K562 (cell line): ENCODE measurements at regions not wholly inside any gene's neighbourhood (a gene's known extent, or its start where the extent isn't known, plus 50 kb on each side); places are given as distances from the start of the nearest gene placed in this dataset.

Experiments
- ATAC-seq: fragments of 200-7000 bp; cut with Tn5 transposase; 3 replicates; pipeline ENCODE4 v1.9.1; 2020; ENCODE audit warnings: moderate library complexity
- BruUV-seq: library from RNA; stranded (reverse); fragments of 400-500 nt; replicated peaks from 2 replicates; lab custom pipeline; 2021; lab: Mats Ljungman, UMichigan
- CTCF ChIA-PET: fragments of 300-600 bp; formaldehyde crosslinking; extraction: SDS; loops from one replicate; lab custom pipeline; 2021; ENCODE audit warnings: low intra/inter-chr PET ratio; lab: Yijun Ruan, JAX
- POLR2A ChIA-PET: fragments of 300-600, 350-650 bp; sonication (Branson Sonifier 250); formaldehyde crosslinking; extraction: SDS; loops from one replicate; lab custom pipeline; 2021; ENCODE audit warnings: antibody characterized with exemption, inconsistent platforms; lab: Yijun Ruan, JAX
- DNase-seq, 4 experiments: peaks; one replicate each; pipeline versions ENCODE4 v3.0.0 to v3.0.0-alpha.2; 2011 to 2018; ENCODE audit warnings: low spot score in 3 of 4, mixed read lengths in 3 of 4; ENCODE audit errors: extremely low read depth in 1 of 4
- FAIRE-seq: peaks from 2 replicates; lab custom pipeline; 2011; peaks lifted over from hg19 to GRCh38; lab: Jason Lieb, UNC
- H2AFZ ChIP-seq: 2 replicates; pipeline ENCODE4 v1.6.0; 2011; ENCODE audit warnings: low read depth, low read length, control low read depth, inconsistent platforms
- H3K27ac ChIP-seq: fragments of 200-600 bp; 3 replicates; pipeline ENCODE4 v1.8.0; 2011; ENCODE audit warnings: low read depth, mild to moderate bottlenecking, control low read depth, inconsistent platforms, low read length, moderate library complexity, mixed read lengths; ENCODE audit errors: extremely low read depth
- H3K27me3 ChIP-seq, 2 experiments: fragments of 300-600 bp in 1 of 2; 2 replicates in 1 of 2; 3 replicates in 1 of 2; pipeline versions ENCODE4 v1.6.0 to v1.8.0; 2011; ENCODE audit warnings: inconsistent platforms in 2 of 2, low read length in 2 of 2, mild to moderate bottlenecking in 1 of 2, mixed read lengths in 1 of 2, moderate library complexity in 1 of 2; ENCODE audit not compliant: control insufficient read depth in 2 of 2, insufficient read depth in 2 of 2
- H3K36me3 ChIP-seq: fragments of 300-600 bp; 3 replicates; pipeline ENCODE4 v1.8.0; 2011; ENCODE audit warnings: mild to moderate bottlenecking, low read length, inconsistent platforms; ENCODE audit not compliant: control insufficient read depth, insufficient read depth
- H3K4me1 ChIP-seq, 2 experiments: fragments of 200-600 bp in 1 of 2; replicated peaks in 1 of 2; 2 replicates in 1 of 2; 3 replicates in 1 of 2; pipeline versions ENCODE4 v1.5.1 to v1.8.0; 2011; ENCODE audit warnings: inconsistent platforms in 2 of 2, low read length in 2 of 2, mild to moderate bottlenecking in 1 of 2, mixed read lengths in 1 of 2, moderate library complexity in 1 of 2; ENCODE audit not compliant: control insufficient read depth in 2 of 2, insufficient read depth in 2 of 2
- H3K4me2 ChIP-seq: 2 replicates; pipeline ENCODE4 v1.6.1; 2011; ENCODE audit warnings: low read length, control low read depth, inconsistent platforms, mixed read lengths; ENCODE audit not compliant: insufficient read depth
- H3K4me3 ChIP-seq: fragments of 200-600 bp; sonication (generic), shearing (Covaris generic); 2 replicates; pipeline ENCODE4 v1.5.1; 2016; ENCODE audit warnings: control low read depth, inconsistent platforms
- H3K79me2 ChIP-seq: fragments of 200-600 bp; 3 replicates; pipeline ENCODE4 v1.8.0; 2011; ENCODE audit warnings: low read length, inconsistent platforms; ENCODE audit not compliant: control insufficient read depth, insufficient read depth
- H3K9ac ChIP-seq, 2 experiments: 2 replicates each; pipeline versions ENCODE4 v1.6.0 to v1.6.1; 2011; ENCODE audit warnings: low read depth in 2 of 2, low read length in 2 of 2, control low read depth in 1 of 2, inconsistent platforms in 1 of 2, mild to moderate bottlenecking in 1 of 2, mixed read lengths in 1 of 2; ENCODE audit not compliant: insufficient read depth in 1 of 2
- H3K9me1 ChIP-seq: one replicate; pipeline ENCODE4 v1.6.0; 2011; ENCODE audit warnings: inconsistent platforms, mild to moderate bottlenecking, low read length, moderate library complexity; ENCODE audit not compliant: control insufficient read depth, insufficient read depth
- H3K9me3 ChIP-seq: replicated peaks from 2 replicates; pipeline ENCODE4 v1.5.1; 2011; ENCODE audit warnings: low read depth, low read length, inconsistent platforms; ENCODE audit not compliant: control insufficient read depth, insufficient read depth
- H4K20me1 ChIP-seq: replicated peaks from 2 replicates; pipeline ENCODE4 v1.6.1; 2011; ENCODE audit warnings: low read length, inconsistent platforms, mixed read lengths; ENCODE audit not compliant: control insufficient read depth, insufficient read depth
- ARID2 ChIP-seq: fragments of 450-650 bp; IDR thresholded peaks from 2 replicates; pipeline ENCODE4 v1.6.1; 2017; ENCODE audit warnings: antibody characterized with exemption, mild to moderate bottlenecking
- CEBPZ ChIP-seq: fragments of 150-350 bp; IDR thresholded peaks from 2 replicates; pipeline ENCODE4 v1.6.1; 2014; ENCODE audit warnings: low read depth, mild to moderate bottlenecking, low read length, borderline replicate concordance
- PHTF2 ChIP-seq: fragments of 250-450 bp; sonication (Bioruptor Pico); IDR thresholded peaks from 2 replicates; pipeline ENCODE4 v1.5.0; 2021; ENCODE audit warnings: mild to moderate bottlenecking
- POLR2AphosphoS5 ChIP-seq: IDR thresholded peaks from 2 replicates; pipeline ENCODE4 v1.6.1; 2011; ENCODE audit warnings: mild to moderate bottlenecking, low read depth, low read length, moderate library complexity; ENCODE audit not compliant: control insufficient read depth, insufficient read depth
- PYGO2 ChIP-seq: fragments of 450-650 bp; IDR thresholded peaks from 2 replicates; pipeline ENCODE4 v1.6.1; 2016; ENCODE audit warnings: mild to moderate bottlenecking, missing genetic modification characterization, moderate library complexity, missing compliant biosample characterization
- RFX1 ChIP-seq: fragments of 450-650 bp; IDR thresholded peaks from 2 replicates; pipeline ENCODE4 v1.6.1; 2016; ENCODE audit warnings: mild to moderate bottlenecking, moderate library complexity
- SAFB ChIP-seq: fragments of 200-400 bp; formaldehyde crosslinking; IDR thresholded peaks from 2 replicates; pipeline ENCODE4 v1.6.1; 2017; ENCODE audit warnings: low read depth, low read length, borderline replicate concordance
- TAF1 ChIP-seq: IDR thresholded peaks from 2 replicates; pipeline ENCODE4 v1.6.1; 2011; ENCODE audit warnings: mild to moderate bottlenecking, low read length, moderate library complexity; ENCODE audit not compliant: insufficient read depth, control insufficient read depth, severe bottlenecking; ENCODE audit errors: extremely low read depth
- TEAD4 ChIP-seq, 2 experiments: sonication (generic) in 1 of 2; formaldehyde crosslinking in 1 of 2; IDR thresholded peaks; 2 replicates each; pipeline versions ENCODE4 v1.6.1 to v1.8.0; 2012 to 2022; ENCODE audit warnings: borderline replicate concordance in 1 of 2, inconsistent platforms in 1 of 2, low read length in 1 of 2, mild to moderate bottlenecking in 1 of 2, missing genetic modification reagents in 1 of 2
- ZNF212 ChIP-seq: fragments of 450-650 bp; formaldehyde crosslinking; IDR thresholded peaks from 2 replicates; pipeline ENCODE4 v1.4.0; 2020; ENCODE audit warnings: mild to moderate bottlenecking
- in situ Hi-C: fragments of 300-500 bp; cut with MboI; formaldehyde crosslinking; loops from 4 replicates; pipeline ENCODE4 v1.15.0; 2018; ENCODE audit warnings: inconsistent platforms, mixed read lengths
- intact Hi-C: fragments of 100-400 bp; cut with micrococcal nuclease; formaldehyde crosslinking; loops from 2 replicates; pipeline ENCODE4 v1.14.2; 2022
- TF ChIP-seq, protein P1 (sequence below): fragments of 450-650 bp; IDR thresholded peaks from 2 replicates; pipeline ENCODE4 v1.6.1; 2017; ENCODE audit warnings: mild to moderate bottlenecking, moderate library complexity
- TF ChIP-seq, protein P2 (sequence below): sonication (generic); formaldehyde crosslinking; IDR thresholded peaks from 2 replicates; pipeline ENCODE4 v1.8.1; 2023; ENCODE audit warnings: mild to moderate bottlenecking, missing genetic modification reagents, moderate library complexity
- TF ChIP-seq, protein P3 (sequence below): fragments of 250-450 bp; sonication (Bioruptor Pico); IDR thresholded peaks from 2 replicates; pipeline ENCODE4 v1.4.0; 2020; ENCODE audit warnings: mild to moderate bottlenecking

DNA sequence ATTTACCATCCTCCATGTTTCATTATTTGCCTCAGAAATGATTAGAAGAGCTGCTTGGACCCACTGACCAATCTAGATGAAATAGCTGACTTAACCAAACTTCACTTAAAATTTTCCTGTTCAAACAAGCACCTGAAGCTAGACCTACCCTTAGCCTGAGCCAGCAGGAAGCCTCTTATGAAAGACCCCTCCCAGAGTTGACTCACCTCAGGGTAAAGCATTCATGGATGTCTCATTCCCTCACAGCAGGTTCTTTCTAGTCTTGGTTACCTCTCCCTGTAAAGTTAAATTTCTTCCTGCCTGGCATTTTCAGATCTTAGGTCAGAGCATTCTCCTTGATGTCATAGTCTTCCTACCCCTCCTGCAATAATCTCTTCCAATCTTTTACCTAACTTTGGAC is 1209.8 kb downstream of the FLRT2 start:
- Histone ChIP-seq H2AFZ (no peak overlapping the region), H3K79me2 (no peaks in the 10 kb centered on the region), H3K9me3 (no peaks in the 10 kb centered on the region), H3K9me1 (no peaks in the 10 kb centered on the region), H3K27me3 (no peaks in the 10 kb centered on the region), H3K36me3 (no peaks in the 10 kb centered on the region), H3K4me1 (no peaks in the 10 kb centered on the region), H3K4me3 (no peak overlapping the region), H3K9ac (no peak overlapping the region), H3K4me2 (no peak overlapping the region), H4K20me1 (no peaks in the 10 kb centered on the region), H3K27ac (no peak overlapping the region)
- in situ Hi-C loops (no loop called here), intact Hi-C loops (no loop called here)
- DNase-seq (no peak), FAIRE-seq (no peak), ATAC-seq (no peak)
- ChIA-PET CTCF (no interaction called here), POLR2A (no interaction called here)
- BruUV-seq: no TSS peak
- no peak for TF ChIP-seq TAF1
- TF ChIP-seq, protein P1, sequence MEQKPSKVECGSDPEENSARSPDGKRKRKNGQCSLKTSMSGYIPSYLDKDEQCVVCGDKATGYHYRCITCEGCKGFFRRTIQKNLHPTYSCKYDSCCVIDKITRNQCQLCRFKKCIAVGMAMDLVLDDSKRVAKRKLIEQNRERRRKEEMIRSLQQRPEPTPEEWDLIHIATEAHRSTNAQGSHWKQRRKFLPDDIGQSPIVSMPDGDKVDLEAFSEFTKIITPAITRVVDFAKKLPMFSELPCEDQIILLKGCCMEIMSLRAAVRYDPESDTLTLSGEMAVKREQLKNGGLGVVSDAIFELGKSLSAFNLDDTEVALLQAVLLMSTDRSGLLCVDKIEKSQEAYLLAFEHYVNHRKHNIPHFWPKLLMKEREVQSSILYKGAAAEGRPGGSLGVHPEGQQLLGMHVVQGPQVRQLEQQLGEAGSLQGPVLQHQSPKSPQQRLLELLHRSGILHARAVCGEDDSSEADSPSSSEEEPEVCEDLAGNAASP: no peak
- TF ChIP-seq CEBPZ: no peak
- no peak for TF ChIP-seq PYGO2
- TF ChIP-seq POLR2AphosphoS5: no peak
- TF ChIP-seq, protein P2, sequence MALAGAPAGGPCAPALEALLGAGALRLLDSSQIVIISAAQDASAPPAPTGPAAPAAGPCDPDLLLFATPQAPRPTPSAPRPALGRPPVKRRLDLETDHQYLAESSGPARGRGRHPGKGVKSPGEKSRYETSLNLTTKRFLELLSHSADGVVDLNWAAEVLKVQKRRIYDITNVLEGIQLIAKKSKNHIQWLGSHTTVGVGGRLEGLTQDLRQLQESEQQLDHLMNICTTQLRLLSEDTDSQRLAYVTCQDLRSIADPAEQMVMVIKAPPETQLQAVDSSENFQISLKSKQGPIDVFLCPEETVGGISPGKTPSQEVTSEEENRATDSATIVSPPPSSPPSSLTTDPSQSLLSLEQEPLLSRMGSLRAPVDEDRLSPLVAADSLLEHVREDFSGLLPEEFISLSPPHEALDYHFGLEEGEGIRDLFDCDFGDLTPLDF (CRISPR knock-in tag): no peak
- TF ChIP-seq, protein P3, sequence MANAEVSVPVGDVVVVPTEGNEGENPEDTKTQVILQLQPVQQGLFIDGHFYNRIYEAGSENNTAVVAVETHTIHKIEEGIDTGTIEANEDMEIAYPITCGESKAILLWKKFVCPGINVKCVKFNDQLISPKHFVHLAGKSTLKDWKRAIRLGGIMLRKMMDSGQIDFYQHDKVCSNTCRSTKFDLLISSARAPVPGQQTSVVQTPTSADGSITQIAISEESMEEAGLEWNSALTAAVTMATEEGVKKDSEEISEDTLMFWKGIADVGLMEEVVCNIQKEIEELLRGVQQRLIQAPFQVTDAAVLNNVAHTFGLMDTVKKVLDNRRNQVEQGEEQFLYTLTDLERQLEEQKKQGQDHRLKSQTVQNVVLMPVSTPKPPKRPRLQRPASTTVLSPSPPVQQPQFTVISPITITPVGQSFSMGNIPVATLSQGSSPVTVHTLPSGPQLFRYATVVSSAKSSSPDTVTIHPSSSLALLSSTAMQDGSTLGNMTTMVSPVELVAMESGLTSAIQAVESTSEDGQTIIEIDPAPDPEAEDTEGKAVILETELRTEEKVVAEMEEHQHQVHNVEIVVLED (CRISPR knock-in tag): no peak
- no peak for TF ChIP-seq SAFB
- TF ChIP-seq PHTF2 (CRISPR knock-in tag): no peak
- no peak for TF ChIP-seq ZNF212
- no peak for TF ChIP-seq RFX1
- TF ChIP-seq ARID2: no peak
- no peak for TF ChIP-seq TEAD4 (IDR thresholded peaks at IDR 0.05; ENCODE audit: low read length)
- no peak for TF ChIP-seq TEAD4 (CRISPR knock-in tag; IDR thresholded peaks at IDR 0.05; ENCODE audit: borderline replicate concordance)
